ENCODE measurements at regions not wholly inside any gene's neighbourhood (a gene's known extent, or its start where the extent isn't known, plus 50 kb on each side); places are given as distances from the start of the nearest gene placed in this dataset.

- TF ChIP-seq, protein P1, sequence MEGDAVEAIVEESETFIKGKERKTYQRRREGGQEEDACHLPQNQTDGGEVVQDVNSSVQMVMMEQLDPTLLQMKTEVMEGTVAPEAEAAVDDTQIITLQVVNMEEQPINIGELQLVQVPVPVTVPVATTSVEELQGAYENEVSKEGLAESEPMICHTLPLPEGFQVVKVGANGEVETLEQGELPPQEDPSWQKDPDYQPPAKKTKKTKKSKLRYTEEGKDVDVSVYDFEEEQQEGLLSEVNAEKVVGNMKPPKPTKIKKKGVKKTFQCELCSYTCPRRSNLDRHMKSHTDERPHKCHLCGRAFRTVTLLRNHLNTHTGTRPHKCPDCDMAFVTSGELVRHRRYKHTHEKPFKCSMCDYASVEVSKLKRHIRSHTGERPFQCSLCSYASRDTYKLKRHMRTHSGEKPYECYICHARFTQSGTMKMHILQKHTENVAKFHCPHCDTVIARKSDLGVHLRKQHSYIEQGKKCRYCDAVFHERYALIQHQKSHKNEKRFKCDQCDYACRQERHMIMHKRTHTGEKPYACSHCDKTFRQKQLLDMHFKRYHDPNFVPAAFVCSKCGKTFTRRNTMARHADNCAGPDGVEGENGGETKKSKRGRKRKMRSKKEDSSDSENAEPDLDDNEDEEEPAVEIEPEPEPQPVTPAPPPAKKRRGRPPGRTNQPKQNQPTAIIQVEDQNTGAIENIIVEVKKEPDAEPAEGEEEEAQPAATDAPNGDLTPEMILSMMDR (IDR thresholded peaks at IDR 0.05; ENCODE audit: low read depth, low read length) = no peak
- TF ChIP-seq, protein P2, sequence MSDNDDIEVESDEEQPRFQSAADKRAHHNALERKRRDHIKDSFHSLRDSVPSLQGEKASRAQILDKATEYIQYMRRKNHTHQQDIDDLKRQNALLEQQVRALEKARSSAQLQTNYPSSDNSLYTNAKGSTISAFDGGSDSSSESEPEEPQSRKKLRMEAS (IDR thresholded peaks at IDR 0.05; ENCODE audit: low read depth, low read length) = no peak
These were observed 161.0 kb downstream of the URB2 start for GRCh38 chr1:229786974-229787610.

All from NB4 (cell line).